ENCODE measurements at regions not wholly inside any gene's neighbourhood (a gene's known extent, or its start where the extent isn't known, plus 50 kb on each side); places are given as distances from the start of the nearest gene placed in this dataset.

DNA sequence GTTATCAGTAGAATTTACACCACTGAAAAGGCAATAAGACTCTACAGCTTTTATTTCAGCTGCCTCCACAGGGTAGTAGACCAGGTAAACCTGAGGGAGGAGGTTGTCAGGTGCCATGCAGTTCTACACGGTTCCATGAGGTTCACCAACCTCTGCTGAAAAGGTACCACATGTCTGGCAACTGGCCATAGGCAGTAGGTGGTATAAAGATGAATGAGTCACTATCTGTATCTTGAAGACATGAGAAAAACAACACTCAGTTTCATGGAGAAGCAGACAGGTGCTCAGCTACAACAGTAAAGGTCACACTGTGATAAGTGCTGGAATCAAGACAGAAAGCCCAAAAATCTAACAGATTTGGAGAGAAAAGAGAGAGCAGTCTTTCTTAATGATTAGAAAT is 145.4 kb downstream of the PTGER3 start:
- DNase-seq (ENCODE audit: low read depth), result no peak
- TF ChIP-seq, protein P1, sequence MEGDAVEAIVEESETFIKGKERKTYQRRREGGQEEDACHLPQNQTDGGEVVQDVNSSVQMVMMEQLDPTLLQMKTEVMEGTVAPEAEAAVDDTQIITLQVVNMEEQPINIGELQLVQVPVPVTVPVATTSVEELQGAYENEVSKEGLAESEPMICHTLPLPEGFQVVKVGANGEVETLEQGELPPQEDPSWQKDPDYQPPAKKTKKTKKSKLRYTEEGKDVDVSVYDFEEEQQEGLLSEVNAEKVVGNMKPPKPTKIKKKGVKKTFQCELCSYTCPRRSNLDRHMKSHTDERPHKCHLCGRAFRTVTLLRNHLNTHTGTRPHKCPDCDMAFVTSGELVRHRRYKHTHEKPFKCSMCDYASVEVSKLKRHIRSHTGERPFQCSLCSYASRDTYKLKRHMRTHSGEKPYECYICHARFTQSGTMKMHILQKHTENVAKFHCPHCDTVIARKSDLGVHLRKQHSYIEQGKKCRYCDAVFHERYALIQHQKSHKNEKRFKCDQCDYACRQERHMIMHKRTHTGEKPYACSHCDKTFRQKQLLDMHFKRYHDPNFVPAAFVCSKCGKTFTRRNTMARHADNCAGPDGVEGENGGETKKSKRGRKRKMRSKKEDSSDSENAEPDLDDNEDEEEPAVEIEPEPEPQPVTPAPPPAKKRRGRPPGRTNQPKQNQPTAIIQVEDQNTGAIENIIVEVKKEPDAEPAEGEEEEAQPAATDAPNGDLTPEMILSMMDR (IDR thresholded peaks at IDR 0.05; ENCODE audit: control insufficient read depth, insufficient read depth, low read depth, low read length, missing control alignments), result no peak
- no peak overlapping the region for H3K4me3 ChIP-seq (ENCODE audit: control insufficient read depth, low read depth, low read length)

DNA sequence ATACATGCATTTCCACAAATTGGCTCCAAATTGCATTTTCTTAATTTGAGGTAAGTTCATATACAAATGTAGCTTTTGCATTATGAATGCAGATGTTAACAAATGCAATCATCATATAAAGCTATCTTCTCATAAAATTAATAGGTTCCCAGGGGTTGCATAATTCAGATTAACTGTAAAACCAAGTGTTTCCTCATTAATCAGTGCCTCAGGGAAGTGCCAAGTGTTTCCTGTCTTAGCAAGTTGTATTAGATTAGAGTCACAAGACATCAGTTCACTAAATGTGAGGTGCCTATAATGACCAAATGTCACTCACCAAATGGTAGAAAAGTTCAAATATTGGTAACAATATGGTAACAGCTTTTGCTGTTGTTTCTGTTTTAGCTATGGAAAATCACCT is 140.8 kb downstream of the PTGER3 start:
- TF ChIP-seq, protein P1 (IDR thresholded peaks at IDR 0.05; ENCODE audit: control insufficient read depth, insufficient read depth, low read depth, low read length, missing control alignments), result no peak
- DNase-seq (ENCODE audit: low read depth), result no peak
- H3K4me3 ChIP-seq (ENCODE audit: control insufficient read depth, low read depth, low read length), result no peak overlapping the region

DNA sequence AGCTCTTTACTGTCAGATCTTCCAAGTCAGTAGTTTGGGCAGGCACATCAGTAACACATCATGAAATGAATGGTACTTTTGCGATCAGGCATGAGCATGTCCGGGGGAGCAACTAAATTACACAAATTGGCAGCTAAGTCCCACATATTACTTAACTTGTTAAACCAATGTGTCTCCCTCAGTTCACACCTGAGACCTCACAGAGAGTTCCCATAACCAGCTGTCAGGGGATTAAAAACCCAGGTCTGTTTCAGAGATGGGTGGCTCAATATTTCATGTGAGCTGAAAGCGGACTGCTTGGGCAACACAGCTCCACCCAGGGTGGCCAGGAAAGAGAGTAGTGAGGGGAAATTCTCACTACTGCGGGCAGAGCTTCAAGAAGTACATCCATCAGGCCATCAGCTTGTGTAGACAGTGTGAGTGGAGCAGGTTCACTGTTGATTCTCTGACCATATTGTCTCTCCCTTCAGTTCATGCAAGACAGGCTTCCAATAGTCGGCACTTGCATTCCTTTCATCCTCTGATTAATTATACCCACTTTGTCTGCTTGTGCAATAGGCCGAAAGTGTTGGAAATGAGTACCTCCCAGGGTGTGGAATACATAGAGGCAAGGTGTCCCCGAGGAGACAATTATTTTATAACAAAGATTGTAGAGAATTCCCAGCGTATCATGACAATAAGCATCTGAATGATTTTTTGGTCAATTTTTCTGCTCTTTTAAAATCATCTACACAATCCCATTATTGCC is 139.9 kb downstream of the PTGER3 start:
- DNase-seq (ENCODE audit: low read depth), result no peak
- H3K4me3 ChIP-seq (ENCODE audit: control insufficient read depth, low read depth, low read length), result no peak overlapping the region
- TF ChIP-seq, protein P1 (IDR thresholded peaks at IDR 0.05; ENCODE audit: control insufficient read depth, insufficient read depth, low read depth, low read length, missing control alignments), result no peak

DNA sequence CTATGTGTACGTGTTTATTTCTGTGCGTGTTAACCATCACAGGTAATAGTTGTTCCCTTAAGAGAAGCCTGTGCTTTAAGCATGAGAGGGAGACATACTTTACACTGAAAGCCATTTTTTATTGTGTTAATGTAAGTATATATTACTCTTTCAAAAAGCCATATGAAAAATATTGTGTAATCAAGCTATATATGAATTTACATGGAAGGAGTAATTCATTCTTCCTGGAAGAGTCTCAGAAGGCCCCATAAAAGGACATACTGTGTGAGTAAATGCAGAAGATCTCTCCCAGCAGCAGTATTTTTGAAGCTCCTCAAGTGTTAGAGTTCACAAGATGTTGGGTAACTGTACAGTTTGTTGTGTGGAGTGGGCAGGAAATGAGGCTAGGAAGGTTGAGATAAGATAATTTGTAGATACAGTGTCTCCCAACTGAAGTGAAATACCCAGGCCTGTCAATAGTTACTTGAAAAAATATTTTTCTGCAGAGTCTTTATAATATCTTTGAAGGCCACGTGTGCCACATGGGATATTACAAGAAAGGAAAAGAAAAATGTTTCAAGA is 138.3 kb downstream of the PTGER3 start:
- TF ChIP-seq, protein P1 (IDR thresholded peaks at IDR 0.05; ENCODE audit: control insufficient read depth, insufficient read depth, low read depth, low read length, missing control alignments), result no peak
- DNase-seq (ENCODE audit: low read depth), result no peak
- no peak overlapping the region for H3K4me3 ChIP-seq (ENCODE audit: control insufficient read depth, low read depth, low read length)

DNA sequence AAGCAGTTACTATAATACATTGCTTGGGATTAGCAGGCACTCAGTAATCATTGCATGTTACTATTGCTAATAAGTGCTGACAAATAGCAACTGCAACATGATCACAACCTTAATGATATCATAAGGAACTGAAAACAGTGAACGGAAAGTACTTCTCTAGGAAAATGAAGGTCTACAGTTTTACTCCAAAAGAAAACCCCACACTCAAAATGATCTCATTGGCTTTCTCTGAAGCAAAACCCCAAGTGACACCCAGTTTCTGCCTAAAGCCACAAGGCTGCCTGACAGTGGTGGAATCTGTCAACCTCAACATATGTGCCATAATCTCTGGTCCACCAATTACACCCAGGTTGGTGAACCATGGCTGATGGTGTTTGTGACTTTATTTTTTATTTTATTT is 137.6 kb downstream of the PTGER3 start:
- TF ChIP-seq, protein P1 (IDR thresholded peaks at IDR 0.05; ENCODE audit: control insufficient read depth, insufficient read depth, low read depth, low read length, missing control alignments), result no peak
- no peak for DNase-seq (ENCODE audit: low read depth)
- H3K4me3 ChIP-seq (ENCODE audit: control insufficient read depth, low read depth, low read length), result no peak overlapping the region

DNA sequence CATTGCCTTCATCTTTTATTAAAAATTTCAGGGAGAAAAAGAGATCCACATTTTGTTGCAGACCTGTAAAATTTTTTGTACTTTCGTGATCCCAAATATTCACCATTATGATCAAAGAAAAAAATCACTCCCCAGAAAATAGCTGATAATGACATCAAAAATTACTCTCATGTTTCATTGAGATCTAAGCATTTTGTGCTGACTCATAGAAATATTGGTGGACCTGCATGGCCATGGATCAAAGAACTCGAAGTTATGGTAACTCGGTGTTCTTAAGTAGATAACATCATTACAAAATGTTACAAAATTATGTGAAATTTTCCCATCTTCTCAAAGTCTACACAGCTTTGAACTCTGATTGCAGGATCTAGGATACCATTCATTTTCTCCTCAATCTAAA is 135.8 kb downstream of the PTGER3 start:
- no peak overlapping the region for H3K4me3 ChIP-seq (ENCODE audit: control insufficient read depth, low read depth, low read length)
- DNase-seq (ENCODE audit: low read depth), result no peak
- TF ChIP-seq, protein P1 (IDR thresholded peaks at IDR 0.05; ENCODE audit: control insufficient read depth, insufficient read depth, low read depth, low read length, missing control alignments), result no peak
